ENCODE measurements at regions not wholly inside any gene's neighbourhood (a gene's known extent, or its start where the extent isn't known, plus 50 kb on each side); places are given as distances from the start of the nearest gene placed in this dataset.

DNA sequence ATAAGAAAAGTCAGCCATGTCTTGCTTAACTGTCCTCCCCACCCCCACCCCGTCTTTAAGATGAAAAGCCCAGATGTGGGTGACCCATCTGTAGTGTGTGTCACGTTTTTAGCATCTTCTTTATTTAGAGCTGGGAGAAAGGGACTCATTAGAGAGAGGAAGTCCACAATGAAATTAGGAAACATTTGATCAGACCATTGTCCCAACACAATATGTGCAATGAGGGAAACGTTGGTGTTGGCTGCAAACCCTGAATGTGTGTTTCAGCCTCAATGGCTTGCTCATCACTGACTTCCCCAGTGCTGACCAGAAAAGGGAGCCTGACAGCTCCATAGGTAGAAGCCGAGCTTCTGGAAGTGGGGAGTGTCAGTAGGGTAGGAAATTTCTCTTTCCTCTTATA lies 475.7 kb downstream of the CD83 start:
- TF ChIP-seq MEF2A (IDR thresholded peaks at IDR 0.05; ENCODE audit: borderline replicate concordance, low read depth) (no peak), CTCF (IDR thresholded peaks at IDR 0.05) (no peak), NFIC (IDR thresholded peaks at IDR 0.05; ENCODE audit: borderline replicate concordance) (no peak), RCOR1 (IDR thresholded peaks at IDR 0.05; ENCODE audit: low read length) (no peak), POLR2AphosphoS5 (IDR thresholded peaks at IDR 0.05; ENCODE audit: low read depth, low read length) (no peak), JUND (IDR thresholded peaks at IDR 0.05) (no peak), MXI1 (IDR thresholded peaks at IDR 0.05; ENCODE audit: low read depth, low read length) (no peak), SIN3A (IDR thresholded peaks at IDR 0.05; ENCODE audit: borderline replicate concordance, low read depth, low read length) (no peak), NRF1 (IDR thresholded peaks at IDR 0.05; ENCODE audit: low read depth, low read length) (no peak), SMC3 (IDR thresholded peaks at IDR 0.05; ENCODE audit: low read depth, low read length) (no peak)
- TF ChIP-seq, protein P1, sequence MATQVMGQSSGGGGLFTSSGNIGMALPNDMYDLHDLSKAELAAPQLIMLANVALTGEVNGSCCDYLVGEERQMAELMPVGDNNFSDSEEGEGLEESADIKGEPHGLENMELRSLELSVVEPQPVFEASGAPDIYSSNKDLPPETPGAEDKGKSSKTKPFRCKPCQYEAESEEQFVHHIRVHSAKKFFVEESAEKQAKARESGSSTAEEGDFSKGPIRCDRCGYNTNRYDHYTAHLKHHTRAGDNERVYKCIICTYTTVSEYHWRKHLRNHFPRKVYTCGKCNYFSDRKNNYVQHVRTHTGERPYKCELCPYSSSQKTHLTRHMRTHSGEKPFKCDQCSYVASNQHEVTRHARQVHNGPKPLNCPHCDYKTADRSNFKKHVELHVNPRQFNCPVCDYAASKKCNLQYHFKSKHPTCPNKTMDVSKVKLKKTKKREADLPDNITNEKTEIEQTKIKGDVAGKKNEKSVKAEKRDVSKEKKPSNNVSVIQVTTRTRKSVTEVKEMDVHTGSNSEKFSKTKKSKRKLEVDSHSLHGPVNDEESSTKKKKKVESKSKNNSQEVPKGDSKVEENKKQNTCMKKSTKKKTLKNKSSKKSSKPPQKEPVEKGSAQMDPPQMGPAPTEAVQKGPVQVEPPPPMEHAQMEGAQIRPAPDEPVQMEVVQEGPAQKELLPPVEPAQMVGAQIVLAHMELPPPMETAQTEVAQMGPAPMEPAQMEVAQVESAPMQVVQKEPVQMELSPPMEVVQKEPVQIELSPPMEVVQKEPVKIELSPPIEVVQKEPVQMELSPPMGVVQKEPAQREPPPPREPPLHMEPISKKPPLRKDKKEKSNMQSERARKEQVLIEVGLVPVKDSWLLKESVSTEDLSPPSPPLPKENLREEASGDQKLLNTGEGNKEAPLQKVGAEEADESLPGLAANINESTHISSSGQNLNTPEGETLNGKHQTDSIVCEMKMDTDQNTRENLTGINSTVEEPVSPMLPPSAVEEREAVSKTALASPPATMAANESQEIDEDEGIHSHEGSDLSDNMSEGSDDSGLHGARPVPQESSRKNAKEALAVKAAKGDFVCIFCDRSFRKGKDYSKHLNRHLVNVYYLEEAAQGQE (IDR thresholded peaks at IDR 0.05; ENCODE audit: low read depth, low read length): no peak
- TF ChIP-seq, protein P2, sequence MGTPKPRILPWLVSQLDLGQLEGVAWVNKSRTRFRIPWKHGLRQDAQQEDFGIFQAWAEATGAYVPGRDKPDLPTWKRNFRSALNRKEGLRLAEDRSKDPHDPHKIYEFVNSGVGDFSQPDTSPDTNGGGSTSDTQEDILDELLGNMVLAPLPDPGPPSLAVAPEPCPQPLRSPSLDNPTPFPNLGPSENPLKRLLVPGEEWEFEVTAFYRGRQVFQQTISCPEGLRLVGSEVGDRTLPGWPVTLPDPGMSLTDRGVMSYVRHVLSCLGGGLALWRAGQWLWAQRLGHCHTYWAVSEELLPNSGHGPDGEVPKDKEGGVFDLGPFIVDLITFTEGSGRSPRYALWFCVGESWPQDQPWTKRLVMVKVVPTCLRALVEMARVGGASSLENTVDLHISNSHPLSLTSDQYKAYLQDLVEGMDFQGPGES (IDR thresholded peaks at IDR 0.05; ENCODE audit: low read depth, low read length): no peak

Measured in SK-N-SH (cell line).